Type B pancreatic cell (in vitro differentiated cells): ENCODE measurements at regions not wholly inside any gene's neighbourhood (a gene's known extent, or its start where the extent isn't known, plus 50 kb on each side); places are given as distances from the start of the nearest gene placed in this dataset.

Experiments used
- DNase-seq: peaks from one replicate; pipeline ENCODE4 v3.0.0; 2021; ENCODE audit warnings: mixed read lengths; ENCODE audit not compliant: unreplicated experiment; ENCODE audit errors: extremely low spot score
- H3K27ac Mint-ChIP-seq: 2 replicates; pipeline ENCODE4 v1.8.0; 2021; ENCODE audit warnings: mild to moderate bottlenecking, mixed read lengths
- H3K27me3 Mint-ChIP-seq: 2 replicates; pipeline ENCODE4 v1.8.0; 2021; ENCODE audit warnings: mixed read lengths
- H3K36me3 Mint-ChIP-seq: 2 replicates; pipeline ENCODE4 v1.8.0; 2021; ENCODE audit warnings: mixed read lengths
- H3K4me1 Mint-ChIP-seq: one replicate; pipeline ENCODE4 v1.8.0; 2021; ENCODE audit warnings: mixed read lengths; ENCODE audit not compliant: unreplicated experiment
- H3K4me3 Mint-ChIP-seq: 2 replicates; pipeline ENCODE4 v1.8.0; 2021; ENCODE audit warnings: mild to moderate bottlenecking, mixed read lengths
- H3K9me3 Mint-ChIP-seq: 2 replicates; pipeline ENCODE4 v1.8.0; 2021; ENCODE audit warnings: mixed read lengths
- TF ChIP-seq, protein P1 (sequence below): fragments of 200-600 bp; sonication (generic); conservative IDR thresholded peaks from 2 replicates; pipeline ENCODE4 v1.5.0; 2021; ENCODE audit warnings: antibody characterized with exemption, mild to moderate bottlenecking

- H3K27ac Mint-ChIP-seq: no peak overlapping the region
- no peaks in the 10 kb centered on the region for H3K36me3 Mint-ChIP-seq
- TF ChIP-seq, protein P1, sequence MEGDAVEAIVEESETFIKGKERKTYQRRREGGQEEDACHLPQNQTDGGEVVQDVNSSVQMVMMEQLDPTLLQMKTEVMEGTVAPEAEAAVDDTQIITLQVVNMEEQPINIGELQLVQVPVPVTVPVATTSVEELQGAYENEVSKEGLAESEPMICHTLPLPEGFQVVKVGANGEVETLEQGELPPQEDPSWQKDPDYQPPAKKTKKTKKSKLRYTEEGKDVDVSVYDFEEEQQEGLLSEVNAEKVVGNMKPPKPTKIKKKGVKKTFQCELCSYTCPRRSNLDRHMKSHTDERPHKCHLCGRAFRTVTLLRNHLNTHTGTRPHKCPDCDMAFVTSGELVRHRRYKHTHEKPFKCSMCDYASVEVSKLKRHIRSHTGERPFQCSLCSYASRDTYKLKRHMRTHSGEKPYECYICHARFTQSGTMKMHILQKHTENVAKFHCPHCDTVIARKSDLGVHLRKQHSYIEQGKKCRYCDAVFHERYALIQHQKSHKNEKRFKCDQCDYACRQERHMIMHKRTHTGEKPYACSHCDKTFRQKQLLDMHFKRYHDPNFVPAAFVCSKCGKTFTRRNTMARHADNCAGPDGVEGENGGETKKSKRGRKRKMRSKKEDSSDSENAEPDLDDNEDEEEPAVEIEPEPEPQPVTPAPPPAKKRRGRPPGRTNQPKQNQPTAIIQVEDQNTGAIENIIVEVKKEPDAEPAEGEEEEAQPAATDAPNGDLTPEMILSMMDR: no peak
- H3K4me1 Mint-ChIP-seq: no peaks in the 10 kb centered on the region
- H3K9me3 Mint-ChIP-seq: no peaks in the 10 kb centered on the region
- no peak overlapping the region for H3K4me3 Mint-ChIP-seq
- no peaks in the 10 kb centered on the region for H3K27me3 Mint-ChIP-seq
- DNase-seq: no peak
These were observed 679.5 kb upstream of the IGFBP7 start for GRCh38 chr4:57789666-57790065.

DNA sequence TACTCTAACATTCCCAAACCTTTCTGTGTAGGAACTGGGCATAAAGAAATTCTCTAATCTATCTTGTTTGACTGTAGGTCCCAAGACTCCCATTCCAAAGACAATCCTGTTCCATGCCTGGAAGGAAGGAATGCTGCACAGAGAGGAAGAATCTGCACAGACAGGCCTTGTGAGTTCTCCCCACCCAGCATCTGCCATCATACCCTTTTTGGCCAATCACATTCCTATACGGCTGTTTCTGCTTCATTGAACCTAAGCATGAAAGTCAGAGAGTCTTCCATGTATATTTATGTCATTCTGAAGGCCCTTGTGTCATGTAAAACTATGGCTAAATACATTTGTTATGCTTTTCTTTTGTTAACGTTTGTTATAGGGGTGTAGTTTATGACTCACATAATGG, 667.7 kb upstream of the IGFBP7 start:
- peaks cover 3% of the 10 kb centered on the region for H3K36me3 Mint-ChIP-seq
- no peaks in the 10 kb centered on the region for H3K27me3 Mint-ChIP-seq
- H3K27ac Mint-ChIP-seq: no peak overlapping the region
- no peaks in the 10 kb centered on the region for H3K4me1 Mint-ChIP-seq
- peaks cover 5% of the 10 kb centered on the region for H3K9me3 Mint-ChIP-seq
- no peak for DNase-seq
- no peak overlapping the region for H3K4me3 Mint-ChIP-seq
- TF ChIP-seq, protein P1: no peak

DNA sequence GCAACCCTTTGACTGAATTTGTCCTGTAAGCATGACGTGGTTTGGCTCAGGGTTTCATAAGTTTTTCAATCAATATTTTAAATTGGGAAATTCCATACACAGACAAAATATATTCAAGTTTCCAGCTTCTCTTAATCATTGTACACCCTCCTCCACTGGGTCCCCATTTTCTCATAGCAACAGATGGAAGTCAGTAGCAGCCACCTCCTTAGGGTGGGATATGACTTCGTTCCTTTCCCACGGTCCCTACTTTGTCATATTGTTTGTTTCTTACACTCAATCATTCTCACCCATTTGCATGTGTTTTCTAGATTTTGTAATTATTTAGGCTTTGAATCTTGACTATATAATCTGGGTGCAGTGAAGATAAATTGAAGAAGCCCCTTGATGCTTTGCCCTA, 664.5 kb upstream of the IGFBP7 start:
- H3K4me3 Mint-ChIP-seq: no peak overlapping the region
- no peak overlapping the region for H3K27ac Mint-ChIP-seq
- peaks cover 3% of the 10 kb centered on the region for H3K36me3 Mint-ChIP-seq
- no peaks in the 10 kb centered on the region for H3K9me3 Mint-ChIP-seq
- no peaks in the 10 kb centered on the region for H3K27me3 Mint-ChIP-seq
- H3K4me1 Mint-ChIP-seq: no peaks in the 10 kb centered on the region
- TF ChIP-seq, protein P1: no peak
- DNase-seq: no peak

DNA sequence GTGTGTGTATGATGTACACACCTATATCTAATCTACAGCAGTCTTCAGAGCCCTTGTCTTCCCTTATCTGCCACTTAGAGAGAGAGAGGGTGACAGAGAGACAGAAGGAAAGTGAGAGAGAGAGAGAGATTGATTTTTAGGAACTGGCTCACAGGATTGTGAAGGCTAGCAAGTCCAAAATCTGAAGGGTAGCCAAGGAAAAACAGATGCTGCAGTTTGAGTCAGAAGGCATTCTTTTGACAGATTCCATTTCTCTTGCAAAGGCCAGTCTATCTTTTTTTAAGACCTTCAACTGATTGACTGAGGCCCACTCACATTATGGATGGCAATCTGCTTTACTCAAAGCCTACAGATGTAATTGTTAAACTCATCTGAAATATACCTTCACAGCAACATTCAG, 664.0 kb upstream of the IGFBP7 start:
- DNase-seq: no peak
- no peak overlapping the region for H3K27ac Mint-ChIP-seq
- H3K36me3 Mint-ChIP-seq: peaks cover 3% of the 10 kb centered on the region
- no peaks in the 10 kb centered on the region for H3K27me3 Mint-ChIP-seq
- H3K4me3 Mint-ChIP-seq: no peak overlapping the region
- TF ChIP-seq, protein P1: no peak
- H3K9me3 Mint-ChIP-seq: no peaks in the 10 kb centered on the region
- H3K4me1 Mint-ChIP-seq: no peaks in the 10 kb centered on the region

DNA sequence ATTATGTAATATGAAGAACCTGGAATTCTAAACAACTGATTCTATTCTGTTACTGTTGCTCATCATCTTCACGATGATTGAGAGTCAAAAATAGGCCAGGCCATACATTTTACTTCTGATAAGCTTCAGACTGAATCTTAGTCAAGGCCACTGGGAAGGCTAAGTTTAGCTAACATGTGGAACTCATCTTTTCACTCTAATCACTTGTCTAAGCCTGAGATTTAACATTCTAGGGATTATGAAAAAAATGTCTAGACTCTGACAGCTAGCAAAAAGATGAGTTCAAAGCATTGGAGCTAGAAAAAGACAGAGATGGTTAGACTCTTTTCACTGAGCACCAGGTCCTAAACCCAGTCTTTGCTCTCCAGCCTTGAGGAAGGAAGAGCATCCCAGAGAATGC, 656.2 kb upstream of the IGFBP7 start:
- H3K27me3 Mint-ChIP-seq: no peaks in the 10 kb centered on the region
- no peak overlapping the region for H3K4me3 Mint-ChIP-seq
- no peaks in the 10 kb centered on the region for H3K36me3 Mint-ChIP-seq
- H3K4me1 Mint-ChIP-seq: no peaks in the 10 kb centered on the region
- no peak overlapping the region for H3K27ac Mint-ChIP-seq
- H3K9me3 Mint-ChIP-seq: no peaks in the 10 kb centered on the region
- DNase-seq: no peak
- TF ChIP-seq, protein P1: no peak

GRCh38 chr4:57764856-57765255, 654.7 kb upstream of the IGFBP7 start:
- Mint-ChIP-seq H3K27ac (no peak overlapping the region), H3K4me3 (no peak overlapping the region), H3K27me3 (no peaks in the 10 kb centered on the region), H3K4me1 (no peaks in the 10 kb centered on the region), H3K36me3 (no peaks in the 10 kb centered on the region), H3K9me3 (no peaks in the 10 kb centered on the region)
- TF ChIP-seq, protein P1: no peak
- no peak for DNase-seq
